HEK293T (cell line): ENCODE measurements at regions not wholly inside any gene's neighbourhood (a gene's known extent, or its start where the extent isn't known, plus 50 kb on each side); places are given as distances from the start of the nearest gene placed in this dataset.

Source experiments
- CTCF ChIA-PET: fragments of 350-600 bp; formaldehyde crosslinking; extraction: SDS; loops from one replicate; lab custom pipeline; 2021; ENCODE audit warnings: antibody characterized with exemption, inconsistent platforms; lab: Yijun Ruan, JAX
- POLR2A ChIA-PET: fragments of 350-600 bp; formaldehyde crosslinking; extraction: SDS; loops from one replicate; lab custom pipeline; 2020; ENCODE audit warnings: antibody characterized with exemption, inconsistent platforms; lab: Yijun Ruan, JAX
- DNase-seq: peaks from one replicate; pipeline ENCODE4 v3.0.0; 2012; ENCODE audit warnings: mixed read lengths; ENCODE audit errors: extremely low spot score
- ARNT ChIP-seq: fragments of 450-650 bp; IDR thresholded peaks from 2 replicates; pipeline ENCODE4 v1.6.1; 2017; ENCODE audit warnings: mild to moderate bottlenecking
- BHLHE40 ChIP-seq: fragments of 450-650 bp; IDR thresholded peaks from 2 replicates; pipeline ENCODE4 v1.6.1; 2016; ENCODE audit warnings: mild to moderate bottlenecking, moderate library complexity, borderline replicate concordance
- CTBP1 ChIP-seq: fragments of 450-650 bp; IDR thresholded peaks from 2 replicates; pipeline ENCODE4 v1.6.1; 2016; ENCODE audit warnings: borderline replicate concordance
- ELF4 ChIP-seq: fragments of 450-650 bp; IDR thresholded peaks from 2 replicates; pipeline ENCODE4 v1.6.1; 2017; ENCODE audit warnings: antibody characterized with exemption
- FOXA1 ChIP-seq: fragments of 450-650 bp; IDR thresholded peaks from 2 replicates; pipeline ENCODE4 v1.6.1; 2016; ENCODE audit warnings: mild to moderate bottlenecking
- FOXK2 ChIP-seq: fragments of 450-650 bp; IDR thresholded peaks from 2 replicates; pipeline ENCODE4 v1.6.1; 2016; ENCODE audit warnings: mild to moderate bottlenecking
- FOXM1 ChIP-seq: fragments of 450-650 bp; IDR thresholded peaks from 2 replicates; pipeline ENCODE4 v1.6.1; 2017; ENCODE audit warnings: mild to moderate bottlenecking, borderline replicate concordance
- HDGF ChIP-seq: fragments of 450-650 bp; IDR thresholded peaks from 2 replicates; pipeline ENCODE4 v1.6.1; 2017; ENCODE audit warnings: antibody characterized with exemption, borderline replicate concordance
- L3MBTL2 ChIP-seq: fragments of 450-650 bp; conservative IDR thresholded peaks from 2 replicates; pipeline ENCODE4 v1.6.1; 2016; ENCODE audit warnings: mild to moderate bottlenecking
- LEF1 ChIP-seq: fragments of 450-650 bp; IDR thresholded peaks from 2 replicates; pipeline ENCODE4 v1.6.1; 2017; ENCODE audit warnings: mild to moderate bottlenecking, borderline replicate concordance
- NFRKB ChIP-seq: fragments of 450-650 bp; IDR thresholded peaks from 2 replicates; pipeline ENCODE4 v1.6.1; 2016; ENCODE audit warnings: mild to moderate bottlenecking, moderate library complexity
- SP1 ChIP-seq: fragments of 450-650 bp; IDR thresholded peaks from 2 replicates; pipeline ENCODE4 v1.6.1; 2017
- SUZ12 ChIP-seq: fragments of 450-650 bp; IDR thresholded peaks from 2 replicates; pipeline ENCODE4 v1.6.1; 2016; ENCODE audit warnings: mild to moderate bottlenecking
- TARDBP ChIP-seq: fragments of 450-650 bp; IDR thresholded peaks from 2 replicates; pipeline ENCODE4 v1.6.1; 2016
- ZNF384 ChIP-seq: fragments of 450-650 bp; IDR thresholded peaks from 2 replicates; pipeline ENCODE4 v1.6.1; 2016
- TF ChIP-seq, protein P1 (sequence below): fragments of 450-650 bp; IDR thresholded peaks from 2 replicates; pipeline ENCODE4 v1.6.1; 2016

DNA sequence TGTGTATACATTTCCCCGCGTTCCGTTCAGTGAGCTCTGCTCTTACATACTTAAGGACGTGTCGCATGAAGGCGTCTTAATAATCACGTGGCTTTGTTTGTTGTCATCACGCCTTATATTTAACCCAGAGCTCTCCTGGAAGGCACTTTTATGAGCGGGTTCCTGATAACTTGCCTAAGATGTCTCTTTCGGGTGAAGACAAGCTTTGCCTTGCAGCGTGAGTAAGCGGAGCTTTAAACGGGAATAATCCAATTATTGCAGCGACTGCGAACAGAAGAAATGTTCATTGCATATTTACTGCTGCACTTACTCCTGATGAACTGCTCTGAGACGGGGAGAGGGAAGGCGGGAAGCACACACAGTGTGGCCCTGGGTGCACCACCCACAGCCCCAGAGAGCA is 1128.2 kb downstream of the BRD1 start:
- TF ChIP-seq FOXA1 (no peak), ZNF384 (no peak), NFRKB (no peak), HDGF (no peak), FOXK2 (no peak), SUZ12 (no peak), L3MBTL2 (no peak), CTBP1 (no peak), SP1 (no peak), TARDBP (no peak), FOXM1 (no peak), BHLHE40 (no peak), ELF4 (no peak)
- TF ChIP-seq, protein P1, sequence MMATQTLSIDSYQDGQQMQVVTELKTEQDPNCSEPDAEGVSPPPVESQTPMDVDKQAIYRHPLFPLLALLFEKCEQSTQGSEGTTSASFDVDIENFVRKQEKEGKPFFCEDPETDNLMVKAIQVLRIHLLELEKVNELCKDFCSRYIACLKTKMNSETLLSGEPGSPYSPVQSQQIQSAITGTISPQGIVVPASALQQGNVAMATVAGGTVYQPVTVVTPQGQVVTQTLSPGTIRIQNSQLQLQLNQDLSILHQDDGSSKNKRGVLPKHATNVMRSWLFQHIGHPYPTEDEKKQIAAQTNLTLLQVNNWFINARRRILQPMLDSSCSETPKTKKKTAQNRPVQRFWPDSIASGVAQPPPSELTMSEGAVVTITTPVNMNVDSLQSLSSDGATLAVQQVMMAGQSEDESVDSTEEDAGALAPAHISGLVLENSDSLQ = no peak
- ChIA-PET POLR2A (no interaction called here), CTCF (no interaction called here)
- no peak for DNase-seq

DNA sequence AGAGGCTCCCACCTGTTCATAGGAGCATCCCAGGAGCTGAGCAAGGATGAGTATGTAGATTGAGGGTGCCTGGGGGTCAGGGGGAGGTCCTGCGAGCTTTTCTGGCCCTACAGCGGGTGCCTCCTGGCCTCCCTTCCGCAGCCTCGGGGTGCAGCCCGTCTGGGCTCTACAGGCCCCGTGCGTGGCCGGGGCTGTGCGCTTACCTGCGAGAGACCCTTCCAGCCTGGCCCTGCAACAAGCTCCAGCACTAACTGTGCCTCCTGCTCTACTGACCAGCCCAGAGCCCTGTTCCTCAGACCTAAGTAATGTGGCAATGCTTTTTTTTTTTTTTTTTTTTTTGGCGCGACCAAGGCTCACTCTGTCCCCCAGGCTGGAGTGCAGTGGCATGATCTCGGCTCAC is 1129.1 kb downstream of the BRD1 start:
- CTCF ChIA-PET = no interaction called here
- TF ChIP-seq SUZ12 = no peak
- no peak for TF ChIP-seq SP1
- TF ChIP-seq FOXK2 = no peak
- TF ChIP-seq FOXA1 = no peak
- no peak for TF ChIP-seq NFRKB
- TF ChIP-seq ELF4 = no peak
- no peak for TF ChIP-seq HDGF
- TF ChIP-seq BHLHE40 = no peak
- no peak for TF ChIP-seq L3MBTL2
- no peak for TF ChIP-seq CTBP1
- POLR2A ChIA-PET = no interaction called here
- no peak for DNase-seq

DNA sequence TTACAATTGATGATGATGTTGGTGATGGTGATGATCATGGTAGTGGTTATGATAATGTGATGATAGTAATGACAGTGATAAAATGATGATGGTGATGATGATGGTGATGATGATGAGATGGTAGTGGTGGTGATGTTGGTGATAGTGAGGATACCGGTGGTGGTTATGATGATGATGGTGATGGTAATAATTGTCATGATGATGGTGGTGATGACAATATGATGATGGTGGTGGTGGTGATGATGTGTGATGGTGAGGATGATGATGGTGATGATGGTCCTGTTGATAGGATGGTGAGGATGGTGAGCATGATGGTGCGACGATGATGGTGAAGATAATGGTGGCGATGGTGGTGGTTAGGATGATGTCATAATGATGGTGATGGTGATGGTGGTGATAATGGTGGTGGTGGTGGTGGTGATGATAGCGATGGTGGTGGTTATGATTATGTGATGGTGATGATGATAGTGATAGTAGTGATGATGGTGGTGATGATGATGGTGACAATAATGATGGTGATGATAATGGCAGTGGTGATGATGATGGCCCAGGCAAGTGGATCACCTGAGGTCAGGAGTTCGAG is 1129.9 kb downstream of the BRD1 start:
- TF ChIP-seq LEF1 (no peak), ZNF384 (no peak), SUZ12 (no peak), FOXK2 (no peak), FOXM1 (no peak), CTBP1 (no peak), NFRKB (no peak), HDGF (no peak), SP1 (no peak), BHLHE40 (no peak), TARDBP (no peak), L3MBTL2 (no peak), ARNT (no peak), ELF4 (no peak), FOXA1 (no peak)
- TF ChIP-seq, protein P1 = no peak
- ChIA-PET CTCF (no interaction called here), POLR2A (no interaction called here)
- DNase-seq = no peak

DNA sequence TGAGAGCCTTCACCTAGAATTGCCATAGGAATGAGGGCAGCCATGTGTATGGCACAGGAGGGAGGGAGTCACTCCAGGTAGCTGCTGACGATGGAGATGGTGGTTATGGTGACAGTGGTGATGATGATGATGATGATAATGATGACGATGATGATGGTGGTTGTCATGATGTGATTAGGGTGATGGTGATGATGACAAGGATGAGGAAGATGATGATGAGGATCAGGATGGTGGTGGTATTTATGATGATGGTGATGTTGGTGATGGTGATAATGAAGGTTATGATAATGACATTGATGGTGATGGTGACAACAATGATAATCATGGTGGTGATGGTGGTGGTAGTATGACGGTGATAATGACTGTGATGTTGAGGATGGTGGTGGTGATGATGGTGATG is 1130.5 kb downstream of the BRD1 start:
- no peak for TF ChIP-seq LEF1
- TF ChIP-seq, protein P1 = no peak
- TF ChIP-seq CTBP1 = no peak
- no peak for TF ChIP-seq ARNT
- no peak for TF ChIP-seq L3MBTL2
- no peak for TF ChIP-seq FOXA1
- TF ChIP-seq NFRKB = no peak
- no peak for TF ChIP-seq SP1
- TF ChIP-seq BHLHE40 = no peak
- TF ChIP-seq SUZ12 = no peak
- TF ChIP-seq ELF4 = no peak
- TF ChIP-seq ZNF384 = no peak
- TF ChIP-seq HDGF = no peak
- TF ChIP-seq TARDBP = no peak
- TF ChIP-seq FOXK2 = no peak
- no peak for TF ChIP-seq FOXM1
- POLR2A ChIA-PET = no interaction called here
- CTCF ChIA-PET = no interaction called here
- DNase-seq = no peak

DNA sequence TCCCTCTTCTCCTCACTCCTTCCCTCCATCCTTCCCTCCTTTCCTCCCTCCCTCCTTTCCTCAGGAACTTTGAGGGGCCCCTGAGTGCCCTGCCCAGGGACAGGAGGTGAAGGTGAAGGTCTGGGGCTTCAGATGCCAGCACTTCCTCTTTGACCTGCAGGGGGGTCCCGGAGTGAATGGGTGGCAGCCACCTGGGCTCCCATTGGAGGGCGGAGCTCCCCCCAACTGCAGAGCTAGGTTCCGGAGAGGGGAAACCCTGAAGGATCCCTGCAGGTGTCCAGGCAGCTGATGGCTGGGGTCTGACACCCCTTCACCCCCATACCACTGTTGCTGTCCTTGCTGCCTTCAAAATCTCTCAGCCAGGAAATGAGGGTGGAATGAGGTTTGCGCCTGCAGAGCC is 1131.3 kb downstream of the BRD1 start:
- DNase-seq = no peak
- POLR2A ChIA-PET = no interaction called here
- TF ChIP-seq NFRKB = no peak
- TF ChIP-seq ARNT = no peak
- TF ChIP-seq SP1 = no peak
- no peak for TF ChIP-seq BHLHE40
- TF ChIP-seq ZNF384 = no peak
- no peak for TF ChIP-seq L3MBTL2
- no peak for TF ChIP-seq LEF1
- CTCF ChIA-PET = no interaction called here

DNA sequence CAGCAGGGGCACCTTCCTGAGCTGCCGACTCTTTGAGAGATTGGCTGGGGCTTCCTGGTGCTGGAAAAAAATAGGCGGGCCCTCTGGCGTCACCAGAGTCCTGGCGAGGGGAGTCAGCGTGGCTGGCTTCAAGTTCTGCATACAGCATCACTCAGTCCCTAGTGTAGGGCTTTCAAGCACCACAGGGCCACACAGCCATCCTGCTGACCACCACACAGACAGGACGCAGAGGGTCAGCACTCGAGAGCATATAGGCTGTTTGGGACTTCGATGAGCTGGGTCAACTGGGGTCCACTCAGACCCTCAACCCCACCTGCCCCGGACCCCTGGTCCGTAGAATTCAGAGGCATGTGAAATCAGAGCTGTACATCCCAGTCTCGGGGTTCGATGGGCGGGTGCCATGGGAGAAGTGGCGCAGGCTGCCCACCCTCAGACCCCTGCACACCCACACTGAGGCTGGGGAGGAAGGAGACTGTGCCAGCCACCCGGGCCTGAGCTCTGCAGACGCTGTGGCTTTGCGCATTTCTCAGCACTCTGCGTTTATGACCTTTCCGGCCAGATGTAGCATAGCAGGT is 1131.9 kb downstream of the BRD1 start:
- TF ChIP-seq SUZ12 (no peak), NFRKB (no peak), L3MBTL2 (no peak), ZNF384 (no peak), LEF1 (no peak), ELF4 (no peak)
- POLR2A ChIA-PET = no interaction called here
- DNase-seq = no peak
- CTCF ChIA-PET = no interaction called here
